SK-N-MC (cell line): ENCODE measurements at regions not wholly inside any gene's neighbourhood (a gene's known extent, or its start where the extent isn't known, plus 50 kb on each side); places are given as distances from the start of the nearest gene placed in this dataset.

Experiments used
- EZH2 ChIP-seq: fragments of 200-600 bp; sonication (generic); IDR thresholded peaks from one replicate; pipeline ENCODE4 v1.6.1; 2017; ENCODE audit warnings: antibody characterized with exemption
- POLR2AphosphoS5 ChIP-seq: IDR thresholded peaks from 2 replicates; pipeline ENCODE4 v1.6.1; 2012; ENCODE audit warnings: mild to moderate bottlenecking, low read depth, low read length, borderline replicate concordance

DNA sequence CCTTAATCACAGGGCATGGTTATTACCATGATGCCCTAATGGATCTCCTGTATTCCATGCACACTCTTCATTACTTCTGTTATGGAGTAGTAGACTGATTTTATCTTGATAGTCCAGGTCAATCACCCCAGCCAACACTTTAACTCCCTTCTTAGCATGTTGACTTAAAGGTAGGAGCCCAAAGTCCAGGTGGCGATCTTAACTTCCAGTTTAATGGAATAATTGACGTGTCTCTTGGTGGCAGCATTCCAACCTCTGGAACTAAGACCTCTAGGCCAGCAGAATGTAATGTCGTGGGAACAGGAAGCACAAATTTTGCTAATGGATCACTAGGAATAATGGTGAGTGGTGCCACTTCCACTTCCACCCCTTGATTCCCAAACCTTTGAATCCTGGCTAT is 687.2 kb upstream of the SGO1 start:
- TF ChIP-seq POLR2AphosphoS5 = no peak
- TF ChIP-seq EZH2 = no peak
